HG03139 (cell line): ENCODE measurements at regions not wholly inside any gene's neighbourhood (a gene's known extent, or its start where the extent isn't known, plus 50 kb on each side); places are given as distances from the start of the nearest gene placed in this dataset.

Experiments
- ATAC-seq: cut with Tn5 transposase; IDR thresholded peaks from one replicate; pipeline ENCODE4 v1.9.1; 2021; ENCODE audit not compliant: unreplicated experiment

GRCh38 chr7:49344556-49344955 is 420.2 kb downstream of the CDC14C start:
- ATAC-seq, result no peak

GRCh38 chr7:49346195-49346899 is 422.0 kb downstream of the CDC14C start:
- no peak for ATAC-seq

- ATAC-seq, result no peak
Measured at GRCh38 chr7:49367072-49367471, 406.4 kb upstream of the VWC2 start.

- no peak for ATAC-seq
Measured at GRCh38 chr7:49371771-49372170, 401.7 kb upstream of the VWC2 start.

- ATAC-seq, result no peak
Measured at GRCh38 chr7:49376817-49377375, 396.5 kb upstream of the VWC2 start.

- ATAC-seq, result no peak
Measured at GRCh38 chr7:49386792-49387191, 386.6 kb upstream of the VWC2 start.

GRCh38 chr7:49389871-49390479 is 383.5 kb upstream of the VWC2 start:
- no peak for ATAC-seq

GRCh38 chr7:49396229-49396628 is 377.2 kb upstream of the VWC2 start:
- no peak for ATAC-seq

- ATAC-seq, result no peak
Measured at GRCh38 chr7:49397750-49398149, 375.7 kb upstream of the VWC2 start.

GRCh38 chr7:49398236-49398635 is 375.2 kb upstream of the VWC2 start:
- no peak for ATAC-seq

GRCh38 chr7:49398746-49399145 is 374.7 kb upstream of the VWC2 start:
- no peak for ATAC-seq

GRCh38 chr7:49400891-49401550 is 372.4 kb upstream of the VWC2 start:
- no peak for ATAC-seq

- ATAC-seq, result no peak
Measured at GRCh38 chr7:49403844-49404243, 369.6 kb upstream of the VWC2 start.

GRCh38 chr7:49407205-49407604 is 366.2 kb upstream of the VWC2 start:
- no peak for ATAC-seq

- no peak for ATAC-seq
Measured at GRCh38 chr7:49417034-49417433, 356.4 kb upstream of the VWC2 start.

- no peak for ATAC-seq
Measured at GRCh38 chr7:49418963-49419362, 354.5 kb upstream of the VWC2 start.

GRCh38 chr7:49422564-49422963 is 350.9 kb upstream of the VWC2 start:
- ATAC-seq, result no peak

- no peak for ATAC-seq
Measured at GRCh38 chr7:49424109-49424508, 349.3 kb upstream of the VWC2 start.

- no peak for ATAC-seq
Measured at GRCh38 chr7:49425277-49425818, 348.1 kb upstream of the VWC2 start.

GRCh38 chr7:49432254-49432653 is 341.2 kb upstream of the VWC2 start:
- no peak for ATAC-seq

GRCh38 chr7:49433794-49434193 is 339.6 kb upstream of the VWC2 start:
- no peak for ATAC-seq

GRCh38 chr7:49434846-49435245 is 338.6 kb upstream of the VWC2 start:
- no peak for ATAC-seq
